Astrocyte (in vitro differentiated cells and primary cell): ENCODE measurements at regions not wholly inside any gene's neighbourhood (a gene's known extent, or its start where the extent isn't known, plus 50 kb on each side); places are given as distances from the start of the nearest gene placed in this dataset.

Experiments used
- DNase-seq: peaks from one replicate; pipeline ENCODE4 v3.0.0-alpha.2; 2010; ENCODE audit warnings: low read depth
- FAIRE-seq: peaks from 2 replicates; lab custom pipeline; 2011; peaks lifted over from hg19 to GRCh38; lab: Jason Lieb, UNC
- H2AFZ ChIP-seq: 2 replicates; pipeline ENCODE4 v1.6.0; 2012; ENCODE audit warnings: low read depth, low read length, inconsistent platforms
- H3K27ac ChIP-seq: 2 replicates; pipeline ENCODE4 v1.5.1; 2011; ENCODE audit warnings: low read depth, low read length, inconsistent platforms
- H3K27me3 ChIP-seq: 2 replicates; pipeline ENCODE4 v1.6.0; 2011; ENCODE audit warnings: low read length, inconsistent platforms; ENCODE audit not compliant: insufficient read depth
- H3K36me3 ChIP-seq: 2 replicates; pipeline ENCODE4 v1.5.1; 2011; ENCODE audit warnings: low read length, inconsistent platforms; ENCODE audit not compliant: insufficient read depth
- H3K4me1 ChIP-seq: 2 replicates; pipeline ENCODE4 v1.5.1; 2011; ENCODE audit warnings: low read length, inconsistent platforms; ENCODE audit not compliant: insufficient read depth
- H3K4me2 ChIP-seq: 2 replicates; pipeline ENCODE4 v1.6.0; 2012; ENCODE audit warnings: low read length, inconsistent platforms
- H3K4me3 ChIP-seq: 2 replicates; pipeline ENCODE4 v1.5.1; 2011; ENCODE audit warnings: low read depth, mild to moderate bottlenecking, low read length, inconsistent platforms; ENCODE audit not compliant: insufficient read depth
- H3K79me2 ChIP-seq: 2 replicates; pipeline ENCODE4 v1.6.0; 2012; ENCODE audit warnings: mild to moderate bottlenecking, low read length, inconsistent platforms; ENCODE audit not compliant: insufficient read depth
- H3K9ac ChIP-seq: 2 replicates; pipeline ENCODE4 v1.6.0; 2012; ENCODE audit warnings: mild to moderate bottlenecking, low read length, inconsistent platforms
- H3K9me3 ChIP-seq: 2 replicates; pipeline ENCODE4 v1.5.1; 2012; ENCODE audit warnings: low read depth, mild to moderate bottlenecking, low read length, inconsistent platforms; ENCODE audit not compliant: insufficient read depth
- H4K20me1 ChIP-seq: 2 replicates; pipeline ENCODE4 v1.6.0; 2012; ENCODE audit warnings: low read length, inconsistent platforms; ENCODE audit not compliant: insufficient read depth
- H3K27ac Mint-ChIP-seq: one replicate; pipeline ENCODE4 v1.8.0; 2021; ENCODE audit warnings: mild to moderate bottlenecking, mixed read lengths; ENCODE audit not compliant: unreplicated experiment
- H3K27me3 Mint-ChIP-seq: one replicate; pipeline ENCODE4 v1.8.0; 2021; ENCODE audit warnings: low read depth, mixed read lengths; ENCODE audit not compliant: unreplicated experiment
- H3K36me3 Mint-ChIP-seq: one replicate; pipeline ENCODE4 v1.8.0; 2021; ENCODE audit warnings: low read depth, mixed read lengths; ENCODE audit not compliant: unreplicated experiment
- H3K4me1 Mint-ChIP-seq: one replicate; pipeline ENCODE4 v1.8.0; 2021; ENCODE audit warnings: low read depth, mixed read lengths; ENCODE audit not compliant: unreplicated experiment
- H3K4me3 Mint-ChIP-seq: one replicate; pipeline ENCODE4 v1.8.0; 2021; ENCODE audit warnings: mild to moderate bottlenecking, moderate library complexity, mixed read lengths; ENCODE audit not compliant: unreplicated experiment
- H3K9me3 Mint-ChIP-seq: one replicate; pipeline ENCODE4 v1.8.0; 2021; ENCODE audit warnings: mild to moderate bottlenecking, mixed read lengths; ENCODE audit not compliant: unreplicated experiment
- CTCF ChIP-seq: IDR thresholded peaks from 2 replicates; pipeline ENCODE4 v1.5.1; 2011; ENCODE audit warnings: low read depth, mild to moderate bottlenecking, inconsistent platforms, low read length, moderate library complexity; ENCODE audit not compliant: insufficient read depth
- EZH2 ChIP-seq: IDR thresholded peaks from 2 replicates; pipeline ENCODE4 v1.6.1; 2012; ENCODE audit warnings: mild to moderate bottlenecking, low read length, inconsistent platforms; ENCODE audit not compliant: insufficient read depth

GRCh38 chr2:8328217-8328616 is 353.6 kb upstream of the ID2 start:
- no peaks in the 10 kb centered on the region for H3K9me3 ChIP-seq
- H3K79me2 ChIP-seq: no peaks in the 10 kb centered on the region
- no peaks in the 10 kb centered on the region for H3K9me3 Mint-ChIP-seq
- H3K36me3 ChIP-seq: no peaks in the 10 kb centered on the region
- H3K36me3 Mint-ChIP-seq: no peaks in the 10 kb centered on the region
- peaks cover 33% of the 10 kb centered on the region for H3K27me3 Mint-ChIP-seq
- H2AFZ ChIP-seq: no peak overlapping the region
- no peak for DNase-seq
- H3K4me2 ChIP-seq: no peak overlapping the region
- H3K27me3 ChIP-seq: peaks cover 9% of the 10 kb centered on the region
- H3K4me1 Mint-ChIP-seq: no peaks in the 10 kb centered on the region
- no peak overlapping the region for H3K27ac Mint-ChIP-seq
- no peak overlapping the region for H3K4me3 Mint-ChIP-seq
- no peak overlapping the region for H3K4me3 ChIP-seq
- H3K27ac ChIP-seq: no peak overlapping the region
- H3K9ac ChIP-seq: no peak overlapping the region
- no peak for TF ChIP-seq CTCF
- TF ChIP-seq EZH2: no peak
- H3K4me1 ChIP-seq: no peaks in the 10 kb centered on the region
- FAIRE-seq: no peak
- no peaks in the 10 kb centered on the region for H4K20me1 ChIP-seq

GRCh38 chr2:8329660-8330622 is 351.9 kb upstream of the ID2 start:
- no peak for TF ChIP-seq CTCF
- no peak for TF ChIP-seq EZH2
- H3K4me2 ChIP-seq: no peak overlapping the region
- no peaks in the 10 kb centered on the region for H3K79me2 ChIP-seq
- no peak overlapping the region for H3K27ac Mint-ChIP-seq
- H3K9ac ChIP-seq: no peak overlapping the region
- H3K4me3 ChIP-seq: no peak overlapping the region
- H4K20me1 ChIP-seq: no peaks in the 10 kb centered on the region
- DNase-seq (no peak), FAIRE-seq (no peak)
- H3K9me3 Mint-ChIP-seq: no peaks in the 10 kb centered on the region
- H3K36me3 ChIP-seq: no peaks in the 10 kb centered on the region
- peaks cover 3% of the 10 kb centered on the region for H3K27me3 ChIP-seq
- H3K36me3 Mint-ChIP-seq: no peaks in the 10 kb centered on the region
- H3K4me1 Mint-ChIP-seq: no peaks in the 10 kb centered on the region
- H3K4me1 ChIP-seq: no peaks in the 10 kb centered on the region
- no peak overlapping the region for H2AFZ ChIP-seq
- H3K9me3 ChIP-seq: no peaks in the 10 kb centered on the region
- peaks cover 23% of the 10 kb centered on the region for H3K27me3 Mint-ChIP-seq
- no peak overlapping the region for H3K4me3 Mint-ChIP-seq
- H3K27ac ChIP-seq: no peak overlapping the region

- Mint-ChIP-seq H3K4me1 (no peaks in the 10 kb centered on the region), H3K9me3 (no peaks in the 10 kb centered on the region), H3K27me3 (peaks cover 16% of the 10 kb centered on the region), H3K4me3 (no peak overlapping the region), H3K36me3 (no peaks in the 10 kb centered on the region), H3K27ac (no peak overlapping the region)
- Histone ChIP-seq H3K9me3 (no peaks in the 10 kb centered on the region), H3K79me2 (no peaks in the 10 kb centered on the region), H3K36me3 (no peaks in the 10 kb centered on the region), H3K27ac (no peak overlapping the region), H4K20me1 (no peaks in the 10 kb centered on the region), H3K4me1 (no peaks in the 10 kb centered on the region), H3K9ac (no peak overlapping the region), H3K4me2 (no peak overlapping the region), H3K4me3 (no peak overlapping the region), H3K27me3 (no peaks in the 10 kb centered on the region), H2AFZ (no peak overlapping the region)
- DNase-seq (no peak), FAIRE-seq (no peak)
- no peak for TF ChIP-seq CTCF
- TF ChIP-seq EZH2: no peak
These were observed 350.8 kb upstream of the ID2 start for GRCh38 chr2:8331068-8331467.
